ENCODE measurements at regions not wholly inside any gene's neighbourhood (a gene's known extent, or its start where the extent isn't known, plus 50 kb on each side); places are given as distances from the start of the nearest gene placed in this dataset.

GRCh38 chr12:88401155-88401554 lies 179.1 kb downstream of the KITLG start:
- TF ChIP-seq, protein P1, sequence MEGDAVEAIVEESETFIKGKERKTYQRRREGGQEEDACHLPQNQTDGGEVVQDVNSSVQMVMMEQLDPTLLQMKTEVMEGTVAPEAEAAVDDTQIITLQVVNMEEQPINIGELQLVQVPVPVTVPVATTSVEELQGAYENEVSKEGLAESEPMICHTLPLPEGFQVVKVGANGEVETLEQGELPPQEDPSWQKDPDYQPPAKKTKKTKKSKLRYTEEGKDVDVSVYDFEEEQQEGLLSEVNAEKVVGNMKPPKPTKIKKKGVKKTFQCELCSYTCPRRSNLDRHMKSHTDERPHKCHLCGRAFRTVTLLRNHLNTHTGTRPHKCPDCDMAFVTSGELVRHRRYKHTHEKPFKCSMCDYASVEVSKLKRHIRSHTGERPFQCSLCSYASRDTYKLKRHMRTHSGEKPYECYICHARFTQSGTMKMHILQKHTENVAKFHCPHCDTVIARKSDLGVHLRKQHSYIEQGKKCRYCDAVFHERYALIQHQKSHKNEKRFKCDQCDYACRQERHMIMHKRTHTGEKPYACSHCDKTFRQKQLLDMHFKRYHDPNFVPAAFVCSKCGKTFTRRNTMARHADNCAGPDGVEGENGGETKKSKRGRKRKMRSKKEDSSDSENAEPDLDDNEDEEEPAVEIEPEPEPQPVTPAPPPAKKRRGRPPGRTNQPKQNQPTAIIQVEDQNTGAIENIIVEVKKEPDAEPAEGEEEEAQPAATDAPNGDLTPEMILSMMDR (IDR thresholded peaks at IDR 0.05) = no peak
- TF ChIP-seq POLR2A (IDR thresholded peaks at IDR 0.05) = no peak
